Jurkat, Clone E6-1 (cell line): ENCODE measurements at regions not wholly inside any gene's neighbourhood (a gene's known extent, or its start where the extent isn't known, plus 50 kb on each side); places are given as distances from the start of the nearest gene placed in this dataset.
"Not testable (repeated sequence)": the region's sequence is repeated elsewhere in the genome, so short reads cannot be mapped to it uniquely, and the experiment has no call there.

ENCODE experiments used
- DNase-seq: peaks from one replicate; pipeline ENCODE4 v3.0.0-alpha.2; 2011; ENCODE audit warnings: low read depth, low spot score
- H3K4me3 ChIP-seq: 2 replicates; pipeline ENCODE4 v1.5.1; 2011; ENCODE audit warnings: mild to moderate bottlenecking, low read length, control low read depth, moderate library complexity

DNA sequence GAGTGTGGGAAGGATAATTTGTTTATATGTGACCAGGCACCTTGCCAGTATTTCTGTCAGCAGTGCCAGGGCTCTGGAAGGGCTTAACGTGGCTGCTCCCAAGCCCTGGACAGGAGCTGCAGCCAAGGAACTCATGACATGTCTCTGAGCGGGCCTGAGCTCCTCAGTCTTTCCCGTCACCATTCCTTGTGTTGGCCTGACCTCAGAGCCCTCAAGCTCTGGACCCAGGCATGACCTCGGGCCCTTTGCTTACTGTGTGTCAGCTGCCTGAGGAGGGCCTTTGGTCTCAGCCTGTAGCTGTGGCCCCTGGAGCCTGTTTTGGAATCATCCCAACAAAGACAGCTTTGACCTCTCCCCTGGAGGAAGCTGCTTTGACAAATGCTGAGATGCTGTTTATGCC, 264.1 kb upstream of the PLET1 start:
- no peak for DNase-seq

DNA sequence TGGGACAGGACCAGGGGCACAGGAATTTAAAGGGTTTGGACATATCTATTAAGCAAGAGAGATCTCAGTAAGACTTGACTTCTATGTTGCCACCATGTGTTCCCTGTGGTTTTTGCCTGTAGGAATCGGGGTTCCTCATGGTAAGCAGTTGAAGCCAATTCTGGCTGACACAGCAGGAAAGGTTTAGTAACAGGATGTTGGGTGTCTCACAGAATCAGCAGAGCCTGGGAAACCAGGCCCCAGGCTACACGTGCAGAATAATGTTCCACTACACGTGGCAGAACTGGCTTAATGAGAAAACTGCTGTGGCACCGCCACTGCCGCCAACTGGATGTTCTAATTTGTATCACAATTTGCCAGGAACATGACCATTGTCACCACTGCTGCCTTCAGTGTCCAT, 264.6 kb upstream of the PLET1 start:
- no peak overlapping the region for H3K4me3 ChIP-seq
- peak; percentile 41 for DNase-seq

More for the DNA sequence above, 264.1 kb upstream of the PLET1 start:
- H3K4me3 ChIP-seq, result no peak overlapping the region

DNA sequence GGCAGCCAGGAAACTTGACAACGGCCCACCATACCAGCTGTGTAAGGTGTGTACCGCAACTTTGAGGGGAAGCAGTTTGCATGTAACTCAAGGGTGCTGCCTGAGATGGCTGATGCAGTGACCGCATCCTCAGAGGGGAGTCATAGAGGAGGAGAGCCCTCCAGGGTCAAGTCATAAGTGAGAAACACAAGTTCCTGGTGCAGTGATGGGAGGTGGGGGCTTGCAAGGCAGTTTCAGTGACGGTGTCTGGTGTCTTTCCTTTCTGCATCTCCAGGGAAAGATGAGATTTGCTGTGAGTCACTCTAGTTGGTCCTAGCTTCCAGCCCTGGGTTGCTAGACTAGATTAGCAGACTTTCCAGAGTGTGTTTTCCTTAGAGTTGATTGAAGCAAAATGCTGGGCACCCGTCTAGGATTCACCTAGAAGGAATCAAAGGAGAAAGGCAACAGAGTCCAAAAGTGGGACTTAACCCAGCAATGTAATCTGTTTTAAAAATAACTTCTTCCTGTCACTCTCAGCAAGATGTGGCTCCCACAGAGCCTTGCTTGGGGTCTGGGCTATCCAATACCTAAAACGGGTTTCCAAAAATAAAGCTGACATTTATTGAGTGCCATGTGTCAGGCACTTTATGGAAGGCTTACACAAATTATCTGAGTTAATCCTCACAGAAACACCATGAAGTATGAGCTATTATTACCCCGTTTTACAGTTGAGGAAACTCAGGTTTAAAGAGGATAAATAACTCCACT, 265.4 kb upstream of the PLET1 start:
- H3K4me3 ChIP-seq, result no peak overlapping the region
- DNase-seq, result peak; percentile 54

DNA sequence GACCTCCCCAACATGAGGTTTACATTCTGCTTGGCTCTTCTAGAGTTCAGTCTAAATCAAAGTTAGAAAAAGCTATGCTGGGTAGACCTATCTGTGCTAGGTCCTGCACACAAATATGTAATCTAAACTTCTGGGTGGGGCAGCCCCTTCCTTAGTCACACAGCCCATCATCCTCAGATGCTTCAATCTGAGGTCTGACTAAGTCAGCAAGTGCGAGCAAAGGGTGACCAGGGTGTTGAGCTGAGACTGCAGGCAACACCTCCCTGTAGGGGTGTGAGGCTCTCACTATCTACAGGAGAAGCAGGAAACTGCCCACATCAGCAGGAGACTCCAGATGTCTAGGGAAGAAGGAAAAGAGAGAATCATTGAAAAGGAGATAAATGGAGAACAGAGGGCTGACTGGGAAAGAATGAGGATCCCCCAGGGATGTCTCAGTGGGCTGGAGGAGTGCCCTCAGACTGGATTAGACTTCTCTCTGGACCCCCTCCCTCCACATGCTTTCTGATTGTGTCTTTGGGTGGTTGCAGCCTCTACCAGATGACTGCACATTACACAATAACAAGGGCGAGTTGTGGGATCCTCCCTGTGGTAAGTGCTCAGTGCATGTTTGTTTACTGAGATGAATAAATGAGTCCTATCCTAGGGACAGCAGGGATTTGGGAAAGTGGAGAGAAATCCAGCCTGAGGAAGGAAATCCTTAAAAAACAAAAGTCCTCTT, 266.2 kb upstream of the PLET1 start:
- no peak overlapping the region for H3K4me3 ChIP-seq
- no peak for DNase-seq

- no peak overlapping the region for H3K4me3 ChIP-seq
- DNase-seq, result no peak
These were observed 268.4 kb upstream of the PLET1 start for GRCh38 chr11:112529071-112529470.

GRCh38 chr11:112532506-112532905, 271.8 kb upstream of the PLET1 start:
- DNase-seq, result no peak
- H3K4me3 ChIP-seq, result no peak overlapping the region

GRCh38 chr11:112533682-112534081, 273.0 kb upstream of the PLET1 start:
- DNase-seq, result no peak
- H3K4me3 ChIP-seq, result no peak overlapping the region

- no peak for DNase-seq
- H3K4me3 ChIP-seq, result no peak overlapping the region
These were observed 273.5 kb upstream of the PLET1 start for GRCh38 chr11:112534208-112534607.

DNA sequence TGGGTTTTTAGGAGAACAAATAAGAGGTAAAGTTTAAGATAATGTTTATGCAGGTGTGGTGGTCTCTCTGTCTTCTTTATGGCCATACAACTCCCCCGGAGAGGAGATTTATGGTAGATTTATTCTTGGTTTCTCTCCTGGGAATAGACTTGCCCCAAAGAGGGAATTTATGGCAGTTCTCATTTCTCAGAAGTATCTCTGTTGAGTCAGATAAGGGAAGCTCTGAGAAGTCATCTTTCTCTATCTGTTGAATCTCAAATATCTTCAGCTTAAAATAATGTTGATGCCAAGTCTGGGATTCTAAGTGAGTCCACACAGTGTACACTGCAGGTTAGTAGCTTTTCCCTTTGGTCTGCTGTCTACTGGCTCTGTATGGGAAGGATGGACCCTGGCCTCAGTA, 276.4 kb upstream of the PLET1 start:
- no peak overlapping the region for H3K4me3 ChIP-seq
- no peak for DNase-seq

DNA sequence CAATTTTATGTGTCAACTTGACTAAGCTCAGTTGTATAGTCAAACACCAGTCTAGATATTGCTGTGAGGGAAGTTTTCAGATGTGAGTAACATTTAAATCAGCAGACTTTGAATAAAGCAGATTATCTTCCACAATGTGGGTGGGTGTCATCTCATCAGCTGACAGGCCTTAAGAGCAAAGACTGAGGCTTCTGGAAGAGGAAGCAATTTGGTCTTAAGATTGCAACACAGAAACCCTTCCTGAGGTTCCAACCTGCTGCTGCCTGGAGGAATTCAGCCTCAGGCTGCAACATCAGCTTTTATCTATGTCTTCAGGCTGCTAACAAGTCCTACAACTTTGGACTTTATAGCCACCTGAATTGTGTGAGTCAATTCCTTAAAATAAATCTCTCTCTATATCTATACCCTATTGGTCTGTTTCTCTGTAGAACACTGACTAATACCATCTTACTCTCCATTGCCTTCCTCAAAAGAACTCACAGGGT, 277.2 kb upstream of the PLET1 start:
- no peak for DNase-seq
- no peak overlapping the region for H3K4me3 ChIP-seq

DNA sequence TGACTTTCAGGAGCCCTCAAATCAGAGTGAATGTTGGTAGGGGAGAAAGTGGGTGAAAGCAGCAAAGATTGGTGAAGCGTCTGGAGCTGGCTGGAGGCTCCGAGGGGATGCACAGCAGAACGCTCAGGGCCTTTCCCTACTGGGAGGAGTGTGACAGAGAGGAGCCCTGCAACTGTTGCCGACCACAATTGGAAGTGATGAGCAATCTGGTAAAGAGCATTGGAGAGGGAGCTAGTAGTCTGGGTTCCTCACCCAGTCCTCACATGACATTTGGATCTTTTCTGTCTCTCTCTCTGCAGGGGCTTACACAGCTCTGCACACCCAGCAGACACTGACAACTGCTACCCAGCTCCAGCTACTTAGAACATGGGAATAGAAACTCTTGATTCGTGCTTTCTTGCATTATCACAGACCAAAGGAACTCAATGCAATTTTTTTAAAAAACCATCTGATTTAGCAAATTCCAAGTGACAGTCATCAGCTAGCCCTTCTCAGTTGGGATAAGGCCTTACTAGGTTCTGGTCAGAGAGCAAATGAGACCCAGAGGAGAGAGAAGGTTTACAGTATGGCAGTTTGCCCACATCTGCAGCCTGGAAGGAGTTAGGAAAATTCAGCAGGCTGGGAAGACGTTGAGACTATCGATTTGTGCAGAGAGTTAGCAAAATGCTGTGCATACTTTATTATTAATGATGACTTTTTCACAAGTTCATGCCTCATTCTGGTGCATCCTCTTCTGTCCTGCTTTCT, 278.0 kb upstream of the PLET1 start:
- no peak for DNase-seq
- no peak overlapping the region for H3K4me3 ChIP-seq

- not testable (repeated sequence) for H3K4me3 ChIP-seq, DNase-seq
These were observed 278.6 kb upstream of the PLET1 start for GRCh38 chr11:112539281-112539555.

DNA sequence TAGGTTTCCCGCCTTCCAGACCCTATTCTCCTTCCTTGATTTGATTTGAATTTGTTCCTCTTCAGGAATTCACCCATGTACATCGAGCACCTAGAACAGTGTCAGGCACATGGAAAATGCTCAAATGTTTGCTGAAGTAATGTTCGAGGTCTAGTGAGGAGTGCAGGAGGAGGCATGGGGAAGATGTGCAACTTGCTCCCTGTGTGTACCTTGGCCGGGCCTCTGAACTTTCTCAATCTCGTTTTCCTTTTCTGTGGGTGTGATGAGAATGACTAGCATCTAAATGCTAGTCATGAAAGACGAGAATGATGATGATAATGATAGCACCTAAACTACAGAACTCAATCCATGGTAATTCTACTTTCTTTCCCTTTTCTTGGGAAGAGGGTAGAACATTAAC, 279.1 kb upstream of the PLET1 start:
- H3K4me3 ChIP-seq, result no peak overlapping the region
- no peak for DNase-seq

- H3K4me3 ChIP-seq, result no peak overlapping the region
- no peak for DNase-seq
These were observed 279.6 kb upstream of the PLET1 start for GRCh38 chr11:112540261-112540660.

DNA sequence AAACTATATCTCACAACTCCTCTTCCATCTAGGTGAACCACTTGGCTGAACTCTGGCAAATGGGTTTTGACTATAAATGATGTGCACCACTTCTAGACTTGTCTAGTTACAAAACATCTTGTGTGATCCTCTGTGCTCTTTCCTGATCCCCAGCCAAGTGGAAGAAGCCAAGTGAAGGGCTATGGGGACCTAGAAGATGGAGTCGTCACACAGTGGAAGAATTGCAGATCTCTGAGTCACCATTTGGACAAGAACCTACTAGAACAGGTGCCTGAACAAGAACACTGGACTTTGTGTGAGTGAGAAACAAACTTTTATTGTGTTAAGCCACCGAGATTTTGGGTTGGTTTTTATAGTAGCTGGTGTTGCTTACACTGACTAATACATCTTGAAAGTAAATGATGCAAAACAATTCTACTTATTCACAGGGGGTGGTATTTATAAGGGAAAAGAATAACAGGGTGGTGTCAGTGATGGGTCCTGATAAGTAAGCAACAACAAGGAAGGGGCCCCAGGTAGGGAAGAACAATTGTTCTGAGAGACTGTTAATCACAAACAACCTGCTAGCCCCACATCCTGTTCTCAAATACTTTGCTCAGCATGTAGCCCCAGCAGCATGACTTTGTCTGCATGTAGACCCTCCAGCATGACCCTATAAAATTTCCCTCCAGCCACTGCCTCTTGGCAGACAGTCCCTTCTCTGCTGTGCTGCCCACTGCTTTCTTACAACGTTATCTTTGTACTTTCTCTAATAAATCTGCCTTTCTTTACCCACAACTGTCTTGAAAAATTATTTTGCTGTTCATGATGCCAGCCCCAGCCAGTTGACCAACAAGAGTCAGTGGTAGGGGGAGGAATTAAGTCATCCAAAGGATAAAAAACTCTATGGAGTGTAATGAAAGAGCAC, 280.7 kb upstream of the PLET1 start:
- H3K4me3 ChIP-seq, result no peak overlapping the region
- no peak for DNase-seq

GRCh38 chr11:112542479-112542878, 281.8 kb upstream of the PLET1 start:
- H3K4me3 ChIP-seq, result no peak overlapping the region
- no peak for DNase-seq

DNA sequence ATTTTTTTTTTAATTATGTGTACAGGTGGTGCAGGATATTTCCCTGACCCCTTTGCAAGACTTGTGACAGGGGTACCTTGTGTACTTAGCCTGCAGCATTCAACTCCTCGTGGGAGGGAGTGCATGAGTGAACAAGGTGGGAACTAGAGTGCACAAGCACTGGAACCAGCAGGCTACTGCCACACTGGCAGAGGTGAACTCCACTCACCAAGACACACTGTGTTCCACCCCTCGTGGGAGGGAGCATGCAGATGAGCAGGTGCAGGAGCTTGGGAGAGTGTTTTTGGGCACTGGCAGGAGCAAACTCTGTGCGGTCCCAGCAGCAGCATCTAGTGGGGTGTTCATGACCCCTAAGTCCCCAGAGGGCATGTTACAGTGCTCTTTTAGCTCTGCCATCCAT, 282.7 kb upstream of the PLET1 start:
- DNase-seq, result no peak
- H3K4me3 ChIP-seq, result no peak overlapping the region

- DNase-seq, result no peak
These were observed 288.0 kb upstream of the PLET1 start for GRCh38 chr11:112548641-112549040.

DNA sequence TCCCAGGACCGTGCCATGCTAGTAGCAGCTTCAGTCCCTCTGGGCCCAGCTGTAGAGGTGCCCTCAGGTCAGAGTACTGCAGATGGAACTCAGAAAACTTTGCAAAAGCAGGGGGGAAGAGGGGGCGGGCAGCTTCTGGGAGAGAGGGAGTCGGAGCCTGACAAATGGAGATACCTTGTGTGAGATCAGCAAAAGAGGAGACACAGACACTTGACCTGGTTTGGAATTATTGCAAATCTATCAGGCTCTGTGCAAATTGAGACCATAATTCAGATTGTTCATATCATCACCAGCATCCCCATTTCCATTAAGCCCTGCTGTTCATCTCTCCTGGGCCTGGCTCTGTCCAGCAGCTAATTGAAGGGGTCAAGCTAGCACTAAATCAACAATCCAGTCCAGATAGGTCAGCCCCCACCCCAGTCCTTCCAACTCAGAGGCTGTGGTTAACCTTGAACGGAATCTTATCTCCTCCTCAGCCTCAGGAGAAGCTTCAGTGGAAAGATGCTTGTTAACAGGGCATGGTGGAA, 292.6 kb upstream of the PLET1 start:
- DNase-seq, result no peak

More at GRCh38 chr11:112548641-112549040, 288.0 kb upstream of the PLET1 start:
- H3K4me3 ChIP-seq, result no peak overlapping the region

More for the DNA sequence above, 292.6 kb upstream of the PLET1 start:
- no peak overlapping the region for H3K4me3 ChIP-seq
